AG10803 (cell line): ENCODE measurements at regions not wholly inside any gene's neighbourhood (a gene's known extent, or its start where the extent isn't known, plus 50 kb on each side); places are given as distances from the start of the nearest gene placed in this dataset.

ENCODE experiments used
- DNase-seq: peaks from one replicate; pipeline ENCODE4 v3.0.0; 2010; ENCODE audit warnings: low read depth
- H3K4me3 ChIP-seq: 2 replicates; pipeline ENCODE4 v1.5.1; 2011; ENCODE audit warnings: mild to moderate bottlenecking, low read length, control low read depth
- CTCF ChIP-seq: conservative IDR thresholded peaks from 2 replicates; pipeline ENCODE4 v1.5.1; 2011; ENCODE audit warnings: mild to moderate bottlenecking, low read length, control low read depth, inconsistent platforms

DNA sequence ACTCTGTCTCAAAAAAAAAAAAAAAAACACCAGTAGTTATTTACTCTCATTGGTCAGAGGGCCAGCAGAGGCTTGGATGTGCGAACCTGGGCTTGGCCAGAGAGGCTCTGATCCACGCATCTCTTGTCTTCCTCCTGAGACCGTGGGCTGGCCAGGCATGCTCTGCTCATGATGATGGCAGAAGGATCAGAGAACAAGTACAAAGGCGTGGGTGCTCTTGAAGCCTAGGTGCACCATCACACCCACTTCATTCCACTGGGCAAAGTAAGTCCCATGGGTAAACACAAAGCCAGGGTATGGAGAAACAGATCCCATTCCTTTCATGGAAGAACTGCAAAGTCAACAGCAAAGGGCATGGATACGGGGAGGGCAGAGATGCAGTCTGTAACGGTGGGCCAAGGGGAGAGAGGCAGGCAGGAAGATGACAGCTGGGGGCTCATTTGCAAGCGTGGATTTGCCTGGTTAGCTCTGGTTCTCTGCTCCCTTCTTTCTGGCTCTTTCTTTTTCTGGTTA is 128.2 kb upstream of the SDK1 start:
- no peak for DNase-seq
- no peak for TF ChIP-seq CTCF

DNA sequence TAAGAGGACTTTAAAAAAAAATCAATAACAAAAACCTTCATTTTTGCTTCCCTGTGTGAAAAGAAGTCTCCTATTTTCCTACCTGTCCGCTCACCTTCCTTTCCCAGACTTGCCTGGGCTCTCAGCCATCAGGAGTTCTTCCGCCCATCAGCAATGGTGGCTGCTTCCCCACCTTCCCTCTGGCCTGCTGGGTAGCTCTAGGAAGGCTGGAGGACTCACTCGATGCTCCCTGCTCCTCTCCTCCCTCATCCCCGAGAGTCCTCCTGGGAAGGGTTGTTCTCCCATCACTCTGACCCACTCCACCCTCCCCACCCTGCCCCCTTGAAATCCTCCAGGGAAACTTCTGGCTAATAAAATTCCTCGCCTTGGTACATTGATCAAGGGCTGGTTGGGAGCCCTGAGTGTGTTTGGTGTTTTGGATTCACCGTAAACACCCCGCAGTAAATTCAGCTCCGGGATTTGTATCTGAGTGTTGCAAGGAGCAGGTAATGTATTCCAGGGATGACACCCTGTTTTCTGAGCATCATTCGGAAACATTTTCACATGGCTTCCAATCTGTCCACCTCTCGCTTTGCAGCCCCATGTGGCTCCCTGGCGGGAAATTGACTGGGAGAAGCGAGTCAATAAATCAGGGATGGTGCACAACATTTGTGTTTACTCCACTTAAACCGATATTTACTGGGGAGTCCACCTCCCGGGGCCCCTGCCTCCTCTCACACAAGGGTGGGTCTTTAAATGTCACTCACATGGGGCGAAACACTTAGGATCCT is 126.4 kb upstream of the SDK1 start:
- no peak for DNase-seq
- no peak overlapping the region for H3K4me3 ChIP-seq
- no peak for TF ChIP-seq CTCF

More for the DNA sequence above, 128.2 kb upstream of the SDK1 start:
- no peak overlapping the region for H3K4me3 ChIP-seq

GRCh38 chr7:3175285-3175902 is 125.7 kb upstream of the SDK1 start:
- TF ChIP-seq CTCF, result no peak
- DNase-seq, result no peak
- no peak overlapping the region for H3K4me3 ChIP-seq

DNA sequence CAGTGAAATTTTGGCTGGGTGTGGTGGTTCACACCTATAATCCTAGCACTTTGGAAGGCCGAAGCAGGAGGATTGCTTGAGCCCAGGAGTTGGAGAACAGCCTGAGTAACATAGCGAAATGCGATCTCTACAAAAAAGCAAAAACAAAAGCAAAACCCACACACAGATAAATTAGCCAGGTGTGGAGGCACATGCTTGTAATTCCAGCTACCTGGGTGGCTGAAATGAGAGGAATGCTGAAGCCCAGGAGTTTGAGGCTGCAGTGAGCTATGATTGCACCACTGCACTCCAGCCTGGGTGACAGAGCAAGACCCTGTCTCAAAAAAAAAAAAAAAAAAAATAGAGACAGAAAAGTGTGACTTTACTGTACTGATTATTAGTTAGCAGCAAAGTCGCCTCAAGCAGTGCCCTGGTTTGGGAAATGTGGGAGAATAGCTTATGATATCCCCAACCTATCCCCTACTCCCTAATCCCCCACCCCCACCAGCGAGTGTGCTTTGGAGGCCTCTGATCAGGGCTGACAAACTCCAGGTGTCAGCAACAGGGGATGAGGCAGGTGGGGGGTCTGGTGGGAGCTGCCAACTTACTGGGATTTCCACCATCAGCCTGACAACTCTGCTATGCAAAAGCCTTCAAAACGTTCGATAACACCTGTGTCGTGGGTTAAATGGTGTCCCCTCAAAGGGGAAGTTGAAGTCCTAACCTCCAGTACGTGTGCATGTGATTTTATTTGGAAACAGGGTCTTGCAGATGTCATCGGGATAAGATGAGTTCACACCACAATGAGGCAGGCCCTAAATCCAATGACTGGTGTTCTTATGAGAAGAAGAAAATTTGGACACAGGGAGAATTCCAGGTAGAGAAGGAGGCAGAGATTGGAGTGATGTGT is 124.7 kb upstream of the SDK1 start:
- no peak for TF ChIP-seq CTCF
- H3K4me3 ChIP-seq, result no peak overlapping the region
- DNase-seq, result no peak

GRCh38 chr7:3177271-3177670 is 123.8 kb upstream of the SDK1 start:
- no peak for DNase-seq
- no peak for TF ChIP-seq CTCF
- no peak overlapping the region for H3K4me3 ChIP-seq

GRCh38 chr7:3179456-3179855 is 121.6 kb upstream of the SDK1 start:
- DNase-seq, result no peak
- H3K4me3 ChIP-seq, result no peak overlapping the region
- no peak for TF ChIP-seq CTCF
